ENCODE measurements at regions not wholly inside any gene's neighbourhood (a gene's known extent, or its start where the extent isn't known, plus 50 kb on each side); places are given as distances from the start of the nearest gene placed in this dataset.

DNA sequence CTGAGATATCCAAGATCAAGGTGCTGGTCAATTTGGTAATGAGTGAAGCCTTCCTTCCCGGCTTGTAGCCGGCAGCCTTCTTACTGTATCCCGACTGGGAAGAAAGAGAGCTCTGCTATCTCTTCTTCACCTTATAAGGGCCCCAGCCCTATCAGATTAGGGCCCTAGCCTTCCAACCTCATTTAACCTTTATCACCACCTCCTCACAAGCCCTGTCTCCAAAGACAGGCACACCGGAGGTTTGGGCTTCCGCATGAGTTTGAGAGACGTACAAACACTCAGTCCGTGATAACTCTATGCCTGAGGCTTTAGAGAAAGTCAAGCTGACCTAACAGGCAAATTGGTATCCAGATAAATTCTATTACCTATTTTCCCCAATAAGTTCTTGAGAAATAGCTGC lies 243.9 kb downstream of the OPA1 start (continued):
- TF ChIP-seq, protein P1, sequence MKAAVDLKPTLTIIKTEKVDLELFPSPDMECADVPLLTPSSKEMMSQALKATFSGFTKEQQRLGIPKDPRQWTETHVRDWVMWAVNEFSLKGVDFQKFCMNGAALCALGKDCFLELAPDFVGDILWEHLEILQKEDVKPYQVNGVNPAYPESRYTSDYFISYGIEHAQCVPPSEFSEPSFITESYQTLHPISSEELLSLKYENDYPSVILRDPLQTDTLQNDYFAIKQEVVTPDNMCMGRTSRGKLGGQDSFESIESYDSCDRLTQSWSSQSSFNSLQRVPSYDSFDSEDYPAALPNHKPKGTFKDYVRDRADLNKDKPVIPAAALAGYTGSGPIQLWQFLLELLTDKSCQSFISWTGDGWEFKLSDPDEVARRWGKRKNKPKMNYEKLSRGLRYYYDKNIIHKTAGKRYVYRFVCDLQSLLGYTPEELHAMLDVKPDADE (IDR thresholded peaks at IDR 0.05): no peak
- TF ChIP-seq CREB1 (CRISPR knock-in tag; IDR thresholded peaks at IDR 0.05; ENCODE audit: low read depth) (no peak), JUNB (IDR thresholded peaks at IDR 0.05; ENCODE audit: unreplicated experiment) (no peak), EZH2 (IDR thresholded peaks at IDR 0.05; ENCODE audit: low read depth, unreplicated experiment) (no peak), ZNF114 (CRISPR knock-in tag; IDR thresholded peaks at IDR 0.05) (no peak)
- TF ChIP-seq, protein P2, sequence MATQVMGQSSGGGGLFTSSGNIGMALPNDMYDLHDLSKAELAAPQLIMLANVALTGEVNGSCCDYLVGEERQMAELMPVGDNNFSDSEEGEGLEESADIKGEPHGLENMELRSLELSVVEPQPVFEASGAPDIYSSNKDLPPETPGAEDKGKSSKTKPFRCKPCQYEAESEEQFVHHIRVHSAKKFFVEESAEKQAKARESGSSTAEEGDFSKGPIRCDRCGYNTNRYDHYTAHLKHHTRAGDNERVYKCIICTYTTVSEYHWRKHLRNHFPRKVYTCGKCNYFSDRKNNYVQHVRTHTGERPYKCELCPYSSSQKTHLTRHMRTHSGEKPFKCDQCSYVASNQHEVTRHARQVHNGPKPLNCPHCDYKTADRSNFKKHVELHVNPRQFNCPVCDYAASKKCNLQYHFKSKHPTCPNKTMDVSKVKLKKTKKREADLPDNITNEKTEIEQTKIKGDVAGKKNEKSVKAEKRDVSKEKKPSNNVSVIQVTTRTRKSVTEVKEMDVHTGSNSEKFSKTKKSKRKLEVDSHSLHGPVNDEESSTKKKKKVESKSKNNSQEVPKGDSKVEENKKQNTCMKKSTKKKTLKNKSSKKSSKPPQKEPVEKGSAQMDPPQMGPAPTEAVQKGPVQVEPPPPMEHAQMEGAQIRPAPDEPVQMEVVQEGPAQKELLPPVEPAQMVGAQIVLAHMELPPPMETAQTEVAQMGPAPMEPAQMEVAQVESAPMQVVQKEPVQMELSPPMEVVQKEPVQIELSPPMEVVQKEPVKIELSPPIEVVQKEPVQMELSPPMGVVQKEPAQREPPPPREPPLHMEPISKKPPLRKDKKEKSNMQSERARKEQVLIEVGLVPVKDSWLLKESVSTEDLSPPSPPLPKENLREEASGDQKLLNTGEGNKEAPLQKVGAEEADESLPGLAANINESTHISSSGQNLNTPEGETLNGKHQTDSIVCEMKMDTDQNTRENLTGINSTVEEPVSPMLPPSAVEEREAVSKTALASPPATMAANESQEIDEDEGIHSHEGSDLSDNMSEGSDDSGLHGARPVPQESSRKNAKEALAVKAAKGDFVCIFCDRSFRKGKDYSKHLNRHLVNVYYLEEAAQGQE (IDR thresholded peaks at IDR 0.05; ENCODE audit: unreplicated experiment): no peak

DNA sequence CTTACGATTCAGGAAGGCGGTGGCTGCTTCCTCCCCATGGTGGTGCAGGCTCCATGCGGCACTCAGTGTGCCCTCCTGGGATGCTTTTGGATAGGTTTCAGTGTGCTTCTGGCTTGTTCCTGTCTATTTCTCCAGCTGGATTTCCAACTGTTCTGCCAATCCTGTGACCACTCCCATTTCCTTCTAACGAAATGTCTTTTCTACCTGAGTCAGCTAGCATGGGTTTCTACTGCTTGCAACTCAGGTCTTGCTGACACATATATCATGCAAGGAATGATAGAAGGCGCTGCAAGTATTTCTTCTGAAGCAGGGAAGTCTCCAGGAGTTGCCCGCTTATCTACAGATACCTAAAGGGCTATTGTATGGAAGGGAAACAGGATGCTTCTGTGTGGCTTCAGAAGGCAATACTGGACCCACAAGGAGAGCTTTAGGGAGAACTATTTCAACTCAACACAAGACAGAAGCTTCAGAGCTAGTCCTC lies 244.4 kb downstream of the OPA1 start:
- Mint-ChIP-seq H3K36me3 (ENCODE audit: low read depth) (no peaks in the 10 kb centered on the region), H3K4me1 (peaks cover 3% of the 10 kb centered on the region; the same call in 1 of the 3 replicates), H3K27ac (no peak overlapping the region), H3K4me3 (no peak overlapping the region), H3K27me3 (ENCODE audit: insufficient read depth, low read depth, poor library complexity) (peaks cover 8% of the 10 kb centered on the region), H3K9me3 (no peaks in the 10 kb centered on the region)
- no peaks in the 10 kb centered on the region for H3F3A ChIP-seq (replicated peaks; ENCODE audit: low read depth)
- no peaks in the 10 kb centered on the region for H3K27me3 ChIP-seq (ENCODE audit: insufficient read depth)
- no peaks in the 10 kb centered on the region for H3K36me3 ChIP-seq (ENCODE audit: insufficient read depth)
- DNase-seq (ENCODE audit: low spot score) (no peak), ATAC-seq (no peak)
- no peaks in the 10 kb centered on the region for H3K9me2 ChIP-seq (ENCODE audit: insufficient read depth)
- no peak overlapping the region for H3K4me3 ChIP-seq
- H3K79me2 ChIP-seq (replicated peaks; ENCODE audit: insufficient read depth): no peaks in the 10 kb centered on the region
- H2AFZ ChIP-seq: no peak overlapping the region
- H4K20me1 ChIP-seq (replicated peaks; ENCODE audit: insufficient read depth): no peaks in the 10 kb centered on the region
- H3K4me2 ChIP-seq: no peak overlapping the region
- peaks cover 5% of the 10 kb centered on the region; the same call in 1 of the 2 replicates for H3K4me1 ChIP-seq (ENCODE audit: insufficient read depth)
- no peak overlapping the region for H3K27ac ChIP-seq (ENCODE audit: low read depth)
- TF ChIP-seq EZH2phosphoT487 (IDR thresholded peaks at IDR 0.05; ENCODE audit: unreplicated experiment): no peak
- TF ChIP-seq, protein P3, sequence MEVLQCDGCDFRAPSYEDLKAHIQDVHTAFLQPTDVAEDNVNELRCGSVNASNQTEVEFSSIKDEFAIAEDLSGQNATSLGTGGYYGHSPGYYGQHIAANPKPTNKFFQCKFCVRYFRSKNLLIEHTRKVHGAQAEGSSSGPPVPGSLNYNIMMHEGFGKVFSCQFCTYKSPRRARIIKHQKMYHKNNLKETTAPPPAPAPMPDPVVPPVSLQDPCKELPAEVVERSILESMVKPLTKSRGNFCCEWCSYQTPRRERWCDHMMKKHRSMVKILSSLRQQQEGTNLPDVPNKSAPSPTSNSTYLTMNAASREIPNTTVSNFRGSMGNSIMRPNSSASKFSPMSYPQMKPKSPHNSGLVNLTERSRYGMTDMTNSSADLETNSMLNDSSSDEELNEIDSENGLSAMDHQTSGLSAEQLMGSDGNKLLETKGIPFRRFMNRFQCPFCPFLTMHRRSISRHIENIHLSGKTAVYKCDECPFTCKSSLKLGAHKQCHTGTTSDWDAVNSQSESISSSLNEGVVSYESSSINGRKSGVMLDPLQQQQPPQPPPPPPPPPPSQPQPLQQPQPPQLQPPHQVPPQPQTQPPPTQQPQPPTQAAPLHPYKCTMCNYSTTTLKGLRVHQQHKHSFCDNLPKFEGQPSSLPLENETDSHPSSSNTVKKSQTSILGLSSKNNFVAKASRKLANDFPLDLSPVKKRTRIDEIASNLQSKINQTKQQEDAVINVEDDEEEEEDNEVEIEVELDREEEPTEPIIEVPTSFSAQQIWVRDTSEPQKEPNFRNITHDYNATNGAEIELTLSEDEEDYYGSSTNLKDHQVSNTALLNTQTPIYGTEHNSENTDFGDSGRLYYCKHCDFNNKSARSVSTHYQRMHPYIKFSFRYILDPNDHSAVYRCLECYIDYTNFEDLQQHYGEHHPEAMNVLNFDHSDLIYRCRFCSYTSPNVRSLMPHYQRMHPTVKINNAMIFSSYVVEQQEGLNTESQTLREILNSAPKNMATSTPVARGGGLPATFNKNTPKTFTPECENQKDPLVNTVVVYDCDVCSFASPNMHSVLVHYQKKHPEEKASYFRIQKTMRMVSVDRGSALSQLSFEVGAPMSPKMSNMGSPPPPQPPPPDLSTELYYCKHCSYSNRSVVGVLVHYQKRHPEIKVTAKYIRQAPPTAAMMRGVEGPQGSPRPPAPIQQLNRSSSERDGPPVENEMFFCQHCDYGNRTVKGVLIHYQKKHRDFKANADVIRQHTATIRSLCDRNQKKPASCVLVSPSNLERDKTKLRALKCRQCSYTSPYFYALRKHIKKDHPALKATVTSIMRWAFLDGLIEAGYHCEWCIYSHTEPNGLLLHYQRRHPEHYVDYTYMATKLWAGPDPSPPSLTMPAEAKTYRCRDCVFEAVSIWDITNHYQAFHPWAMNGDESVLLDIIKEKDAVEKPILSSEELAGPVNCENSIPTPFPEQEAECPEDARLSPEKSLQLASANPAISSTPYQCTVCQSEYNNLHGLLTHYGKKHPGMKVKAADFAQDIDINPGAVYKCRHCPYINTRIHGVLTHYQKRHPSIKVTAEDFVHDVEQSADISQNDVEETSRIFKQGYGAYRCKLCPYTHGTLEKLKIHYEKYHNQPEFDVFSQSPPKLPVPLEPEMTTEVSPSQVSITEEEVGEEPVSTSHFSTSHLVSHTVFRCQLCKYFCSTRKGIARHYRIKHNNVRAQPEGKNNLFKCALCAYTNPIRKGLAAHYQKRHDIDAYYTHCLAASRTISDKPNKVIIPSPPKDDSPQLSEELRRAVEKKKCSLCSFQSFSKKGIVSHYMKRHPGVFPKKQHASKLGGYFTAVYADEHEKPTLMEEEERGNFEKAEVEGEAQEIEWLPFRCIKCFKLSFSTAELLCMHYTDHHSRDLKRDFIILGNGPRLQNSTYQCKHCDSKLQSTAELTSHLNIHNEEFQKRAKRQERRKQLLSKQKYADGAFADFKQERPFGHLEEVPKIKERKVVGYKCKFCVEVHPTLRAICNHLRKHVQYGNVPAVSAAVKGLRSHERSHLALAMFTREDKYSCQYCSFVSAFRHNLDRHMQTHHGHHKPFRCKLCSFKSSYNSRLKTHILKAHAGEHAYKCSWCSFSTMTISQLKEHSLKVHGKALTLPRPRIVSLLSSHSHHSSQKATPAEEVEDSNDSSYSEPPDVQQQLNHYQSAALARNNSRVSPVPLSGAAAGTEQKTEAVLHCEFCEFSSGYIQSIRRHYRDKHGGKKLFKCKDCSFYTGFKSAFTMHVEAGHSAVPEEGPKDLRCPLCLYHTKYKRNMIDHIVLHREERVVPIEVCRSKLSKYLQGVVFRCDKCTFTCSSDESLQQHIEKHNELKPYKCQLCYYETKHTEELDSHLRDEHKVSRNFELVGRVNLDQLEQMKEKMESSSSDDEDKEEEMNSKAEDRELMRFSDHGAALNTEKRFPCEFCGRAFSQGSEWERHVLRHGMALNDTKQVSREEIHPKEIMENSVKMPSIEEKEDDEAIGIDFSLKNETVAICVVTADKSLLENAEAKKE (CRISPR knock-in tag; IDR thresholded peaks at IDR 0.05): no peak
- TF ChIP-seq, protein P2 (IDR thresholded peaks at IDR 0.05; ENCODE audit: unreplicated experiment): no peak
- no peak for TF ChIP-seq ZNF331 (CRISPR knock-in tag; IDR thresholded peaks at IDR 0.05; ENCODE audit: low read depth)
- TF ChIP-seq, protein P1 (IDR thresholded peaks at IDR 0.05): no peak
